NCI-H524 treated with DMSO at 0.1 percent for 48 hours (cell line): ENCODE measurements at regions not wholly inside any gene's neighbourhood (a gene's known extent, or its start where the extent isn't known, plus 50 kb on each side); places are given as distances from the start of the nearest gene placed in this dataset.

ENCODE experiments used
- DNase-seq: peaks from one replicate; lab custom pipeline; 2025; lab: John Stamatoyannopoulos, UW

DNA sequence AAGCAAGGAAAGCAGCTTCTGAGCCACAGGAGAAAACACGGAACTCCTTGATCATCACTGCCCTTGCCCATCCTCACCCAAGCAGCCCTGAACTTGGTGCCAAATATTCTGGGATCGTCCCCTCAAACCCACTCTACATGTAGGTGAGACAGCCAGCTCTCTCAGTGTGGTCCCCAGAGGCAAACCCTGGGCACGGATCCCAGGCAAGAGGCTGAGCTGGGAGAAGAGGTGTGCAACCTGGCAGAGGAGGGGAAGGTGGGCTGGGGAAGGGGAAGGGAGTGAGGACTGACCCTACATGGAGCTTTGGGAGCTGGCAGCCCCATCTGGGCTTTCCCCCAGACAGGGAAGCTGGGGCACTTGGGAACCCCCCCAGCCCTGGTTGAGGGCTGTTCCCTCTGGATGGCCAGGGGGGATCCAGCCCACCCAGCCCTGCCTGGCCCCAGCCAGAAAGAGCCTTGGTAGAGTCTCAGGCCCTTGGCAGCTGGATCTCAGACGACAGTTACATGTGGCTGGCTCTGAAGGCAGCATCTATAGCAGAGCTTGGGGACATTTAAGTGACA, 186.2 kb upstream of the CST7 start:
- no peak for DNase-seq

DNA sequence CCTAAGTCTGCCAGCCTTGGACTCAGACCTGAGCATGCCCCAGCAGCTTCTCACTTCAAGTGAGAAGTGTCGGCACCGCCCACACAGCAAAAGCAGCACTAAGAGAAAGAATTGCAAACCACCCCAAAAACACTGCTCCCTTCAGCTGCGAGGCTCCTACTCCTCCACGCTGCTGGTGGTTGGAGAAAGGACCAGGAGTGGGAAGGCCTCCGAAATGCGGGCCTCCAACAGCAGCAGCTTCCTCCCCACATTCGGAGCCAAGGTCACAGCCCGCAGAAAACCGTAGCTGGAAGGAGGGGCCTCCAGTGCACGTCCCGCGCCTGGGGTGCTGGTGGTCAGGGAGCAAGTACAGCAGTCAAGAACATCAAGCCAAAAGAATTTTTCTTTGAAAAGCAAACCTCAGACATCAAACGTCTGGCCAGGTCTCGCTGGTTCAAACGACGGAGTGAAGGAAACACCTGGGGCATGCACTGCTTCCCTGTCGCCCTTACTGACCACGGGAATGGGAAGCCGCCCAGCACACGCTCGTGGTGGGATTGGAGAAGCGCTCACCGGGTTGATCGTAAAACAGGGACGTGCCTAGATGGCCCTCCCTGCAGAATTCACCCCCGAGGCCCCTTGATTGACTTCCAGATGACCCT, 185.6 kb upstream of the CST7 start:
- DNase-seq = no peak

- no peak for DNase-seq
Measured at GRCh38 chr20:24764027-24764793, 184.9 kb upstream of the CST7 start.

DNA sequence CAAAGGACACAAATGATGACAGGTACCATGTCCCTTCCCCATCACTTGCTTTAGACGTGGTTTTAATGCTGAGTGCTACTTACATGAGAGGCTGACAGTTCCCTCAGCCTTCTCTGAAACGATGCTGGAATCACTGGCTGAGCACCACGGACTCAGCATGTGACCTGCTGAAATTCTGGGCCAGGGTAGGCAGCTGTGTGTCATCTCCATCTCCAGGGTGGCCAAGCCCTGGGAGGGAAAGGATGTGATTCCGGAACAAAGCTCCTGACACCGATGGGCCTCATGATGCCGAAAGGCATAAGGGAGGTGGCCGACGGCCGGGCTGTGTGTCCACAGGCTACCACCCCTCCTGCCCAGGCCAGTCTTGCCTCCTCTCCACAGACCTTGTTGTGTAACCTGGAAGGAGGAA, 184.3 kb upstream of the CST7 start:
- no peak for DNase-seq

GRCh38 chr20:24765316-24766142, 183.5 kb upstream of the CST7 start:
- no peak for DNase-seq

GRCh38 chr20:24766143-24766527, 182.9 kb upstream of the CST7 start:
- no peak for DNase-seq

DNA sequence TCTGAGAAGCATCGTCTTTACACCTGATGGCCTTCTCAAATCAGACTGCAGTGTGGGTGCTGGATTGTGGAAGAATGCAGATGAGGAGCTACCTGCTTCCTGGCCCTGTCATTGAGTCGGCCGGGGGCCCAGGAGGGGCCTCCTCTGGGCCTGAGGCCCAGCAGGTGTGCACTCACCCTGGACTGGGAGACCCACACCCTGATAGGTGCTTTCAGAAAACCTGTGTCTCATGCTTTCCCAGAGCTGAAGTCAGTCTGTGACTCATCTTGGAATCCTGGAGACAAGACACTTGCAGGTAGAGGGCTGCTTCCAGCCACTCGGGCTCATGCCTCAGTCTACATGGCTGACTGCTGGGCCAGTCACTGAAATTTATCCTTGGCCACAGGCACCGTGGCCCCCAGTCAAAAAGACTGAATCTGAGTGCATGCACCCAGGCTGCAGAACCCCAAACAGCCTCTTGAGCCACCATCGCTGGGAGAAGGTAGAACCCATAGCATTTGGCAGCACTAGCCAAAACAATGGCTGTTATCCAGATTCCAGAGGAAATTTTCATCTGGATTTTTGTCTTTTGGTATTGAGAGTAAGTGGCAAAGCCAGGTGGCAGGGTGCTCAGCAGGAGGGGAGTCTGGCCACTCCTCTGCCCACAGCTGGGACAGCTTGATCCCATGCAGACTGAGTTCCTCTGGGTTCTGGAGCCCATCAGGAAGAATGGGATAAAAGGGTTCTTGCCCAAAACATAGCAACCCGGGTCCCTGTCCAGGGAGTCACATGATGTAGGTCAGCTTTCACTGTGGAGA, 182.0 kb upstream of the CST7 start:
- DNase-seq = no peak

DNA sequence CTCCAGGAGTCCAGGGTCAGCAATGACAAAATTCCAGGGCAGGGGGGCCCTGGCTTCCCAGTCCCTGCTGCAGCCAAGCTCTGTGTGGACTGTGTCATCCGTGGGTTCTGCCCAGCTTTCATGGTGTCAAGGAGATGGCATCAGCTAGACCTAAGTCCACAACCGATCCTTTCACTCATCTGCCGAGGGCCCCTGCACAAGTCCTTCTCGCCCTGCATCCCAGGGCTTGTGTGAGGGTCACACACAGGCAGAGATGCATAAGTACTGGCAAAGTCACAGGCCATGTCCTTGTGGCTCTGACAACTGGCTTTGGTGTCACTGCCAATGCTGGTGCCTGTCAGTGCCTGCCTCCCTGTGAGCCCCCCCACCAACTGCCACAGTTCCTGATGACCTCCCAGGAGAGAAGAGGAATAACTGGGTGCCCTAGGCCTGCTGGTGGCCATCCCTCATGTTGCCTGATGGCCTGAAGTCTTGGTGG, 181.4 kb upstream of the CST7 start:
- no peak for DNase-seq

- DNase-seq = no peak
Measured at GRCh38 chr20:24768201-24768636, 180.8 kb upstream of the CST7 start.

- DNase-seq = no peak
Measured at GRCh38 chr20:24768713-24769601, 180.1 kb upstream of the CST7 start.

GRCh38 chr20:24769878-24770627, 179.0 kb upstream of the CST7 start:
- DNase-seq = no peak

DNA sequence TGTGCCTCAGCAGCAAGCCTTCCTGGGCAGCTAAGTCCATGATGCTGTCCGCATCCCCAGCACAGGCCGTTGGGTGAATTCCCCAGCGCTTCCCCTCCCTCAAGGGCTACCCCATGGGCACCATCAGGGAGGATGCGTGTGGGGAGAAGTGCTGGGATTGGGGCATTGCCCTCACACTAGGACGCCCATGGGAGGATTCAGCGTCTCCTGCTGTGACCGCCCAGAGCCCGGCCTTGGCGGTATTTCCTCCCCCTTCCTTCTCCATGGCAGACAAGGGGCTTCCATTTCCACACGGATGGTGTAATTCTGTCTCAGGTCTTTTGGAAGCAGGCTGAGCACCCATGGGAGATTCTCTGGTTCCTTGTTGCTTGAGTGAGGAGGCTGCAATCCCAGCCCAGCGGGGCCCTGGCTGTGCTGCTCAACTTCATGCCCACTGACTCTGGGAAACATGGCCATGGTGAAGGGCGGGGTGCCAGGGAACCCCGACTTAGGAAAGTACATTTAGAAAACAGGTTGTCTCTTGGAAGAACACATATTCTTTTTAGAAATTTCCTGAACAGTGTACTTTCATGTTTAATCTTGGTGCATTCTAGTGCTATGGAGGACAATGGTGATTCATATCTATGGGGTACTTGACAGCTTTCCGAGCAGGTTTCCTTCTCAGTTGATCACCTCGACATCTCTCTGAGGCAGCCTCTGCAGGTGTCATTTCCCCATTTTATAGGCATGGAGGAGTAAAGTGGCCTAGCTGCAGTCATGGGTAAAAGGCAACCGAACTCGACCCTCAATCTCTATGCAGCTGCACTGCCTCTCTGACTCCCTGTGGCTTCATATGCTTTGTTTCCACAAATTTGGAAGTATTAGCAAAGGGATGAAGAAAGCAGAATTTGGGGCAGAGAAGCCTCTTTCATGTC, 178.2 kb upstream of the CST7 start:
- no peak for DNase-seq

- no peak for DNase-seq
Measured at GRCh38 chr20:24771542-24772061, 177.5 kb upstream of the CST7 start.

DNA sequence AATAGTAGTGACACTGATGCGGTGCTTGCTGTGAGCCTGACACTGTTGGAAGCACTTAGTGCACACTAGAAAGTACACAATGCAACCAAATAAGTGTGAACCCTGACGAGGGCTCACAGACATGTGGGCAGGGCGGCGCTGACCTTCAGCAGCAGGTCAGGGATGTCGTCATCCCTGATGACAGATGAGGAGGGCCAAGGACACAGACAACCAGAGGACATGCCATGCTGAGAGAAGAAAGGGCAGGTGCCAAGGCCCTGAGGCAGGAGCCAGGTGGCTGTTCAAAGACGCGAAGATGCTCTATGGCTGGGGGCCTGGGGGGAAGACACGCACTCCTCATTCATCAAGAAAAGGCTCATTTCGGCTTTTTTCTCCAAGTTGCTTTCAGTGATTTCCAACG, 176.4 kb upstream of the CST7 start:
- DNase-seq = no peak

- DNase-seq = no peak
Measured at GRCh38 chr20:24773168-24773567, 175.9 kb upstream of the CST7 start.

DNA sequence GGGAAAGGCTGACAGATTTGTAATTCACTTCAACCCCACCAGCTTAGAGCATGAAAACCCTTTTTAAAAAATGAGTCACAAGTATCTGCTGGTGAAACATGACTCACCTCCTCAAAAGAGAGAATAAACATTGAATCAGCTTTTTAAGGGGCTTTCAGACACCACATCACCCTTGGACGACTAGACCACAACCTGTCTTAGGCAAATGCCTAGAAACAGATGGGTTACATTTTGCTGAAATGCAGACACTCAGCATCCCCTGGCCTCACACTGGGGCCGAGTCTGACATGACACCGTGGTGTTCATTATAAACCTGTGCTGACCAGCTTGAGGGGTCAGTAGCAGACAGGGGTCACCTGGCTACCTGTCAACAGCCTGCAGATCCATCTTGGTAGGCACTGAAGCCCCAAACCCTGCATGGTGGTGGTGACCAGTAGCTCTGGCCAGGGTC, 175.3 kb upstream of the CST7 start:
- no peak for DNase-seq

- no peak for DNase-seq
Measured at GRCh38 chr20:24775966-24776365, 173.1 kb upstream of the CST7 start.

GRCh38 chr20:24776755-24777271, 172.3 kb upstream of the CST7 start:
- no peak for DNase-seq
